ENCODE measurements at regions not wholly inside any gene's neighbourhood (a gene's known extent, or its start where the extent isn't known, plus 50 kb on each side); places are given as distances from the start of the nearest gene placed in this dataset.
"Not testable (repeated sequence)": the region's sequence is repeated elsewhere in the genome, so short reads cannot be mapped to it uniquely, and the experiment has no call there.

DNA sequence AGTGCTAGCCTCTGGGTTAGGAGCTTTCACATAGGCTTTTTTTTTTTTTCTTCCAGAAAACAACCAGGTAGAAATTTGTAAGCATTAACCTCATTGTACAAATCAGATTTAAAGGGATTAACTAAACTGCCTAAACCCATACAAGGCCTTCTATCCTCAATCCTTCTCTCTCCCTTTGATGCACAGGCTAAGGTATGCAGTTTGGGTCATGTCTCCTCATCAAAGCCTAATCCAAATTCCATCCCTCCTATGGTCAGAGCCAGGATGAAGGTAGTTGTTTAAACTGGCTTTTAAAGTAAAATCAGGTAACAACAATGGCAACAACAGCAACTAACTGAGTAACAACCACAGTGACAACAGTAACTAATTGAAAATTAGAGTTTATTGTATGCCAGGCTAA, 115.6 kb upstream of the SOX2 start:
- Histone ChIP-seq H3K27me3 (ENCODE audit: control insufficient read depth, extremely low read depth, insufficient read depth, low read length) (no peaks in the 10 kb centered on the region), H2AFZ (ENCODE audit: control insufficient read depth, low read length) (no peak overlapping the region), H4K20me1 (ENCODE audit: control insufficient read depth, extremely low read depth, insufficient read depth, low read length) (no peaks in the 10 kb centered on the region), H3K4me1 (ENCODE audit: control insufficient read depth, extremely low read depth, insufficient read depth, low read length) (no peaks in the 10 kb centered on the region), H3K9me3 (ENCODE audit: control insufficient read depth, low read depth, low read length) (no peaks in the 10 kb centered on the region), H3K4me2 (ENCODE audit: control insufficient read depth, extremely low read depth, insufficient read depth, low read depth, low read length) (no peak overlapping the region), H3K9ac (ENCODE audit: control insufficient read depth, extremely low read depth, insufficient read depth, low read length) (no peak overlapping the region), H3K9me1 (ENCODE audit: control insufficient read depth, extremely low read depth, insufficient read depth, low read length) (no peaks in the 10 kb centered on the region), H3K27ac (ENCODE audit: control insufficient read depth, insufficient read depth, low read length) (no peak overlapping the region), H3K36me3 (ENCODE audit: control insufficient read depth in 2 of 2, extremely low read depth in 1 of 2, insufficient read depth in 2 of 2, low read length in 2 of 2) (no peaks in the 10 kb centered on the region), H3K4me3 (ENCODE audit: control insufficient read depth in 2 of 3, extremely low read depth in 1 of 3, insufficient read depth in 2 of 3, low read depth in 1 of 3, low read length in 3 of 3) (no peak overlapping the region), H3K79me2 (ENCODE audit: control insufficient read depth, insufficient read depth, low read length) (no peaks in the 10 kb centered on the region)
- TF ChIP-seq EZH2 (IDR thresholded peaks at IDR 0.05; ENCODE audit: low read length), result no peak
- TF ChIP-seq, protein P1, sequence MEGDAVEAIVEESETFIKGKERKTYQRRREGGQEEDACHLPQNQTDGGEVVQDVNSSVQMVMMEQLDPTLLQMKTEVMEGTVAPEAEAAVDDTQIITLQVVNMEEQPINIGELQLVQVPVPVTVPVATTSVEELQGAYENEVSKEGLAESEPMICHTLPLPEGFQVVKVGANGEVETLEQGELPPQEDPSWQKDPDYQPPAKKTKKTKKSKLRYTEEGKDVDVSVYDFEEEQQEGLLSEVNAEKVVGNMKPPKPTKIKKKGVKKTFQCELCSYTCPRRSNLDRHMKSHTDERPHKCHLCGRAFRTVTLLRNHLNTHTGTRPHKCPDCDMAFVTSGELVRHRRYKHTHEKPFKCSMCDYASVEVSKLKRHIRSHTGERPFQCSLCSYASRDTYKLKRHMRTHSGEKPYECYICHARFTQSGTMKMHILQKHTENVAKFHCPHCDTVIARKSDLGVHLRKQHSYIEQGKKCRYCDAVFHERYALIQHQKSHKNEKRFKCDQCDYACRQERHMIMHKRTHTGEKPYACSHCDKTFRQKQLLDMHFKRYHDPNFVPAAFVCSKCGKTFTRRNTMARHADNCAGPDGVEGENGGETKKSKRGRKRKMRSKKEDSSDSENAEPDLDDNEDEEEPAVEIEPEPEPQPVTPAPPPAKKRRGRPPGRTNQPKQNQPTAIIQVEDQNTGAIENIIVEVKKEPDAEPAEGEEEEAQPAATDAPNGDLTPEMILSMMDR (optimal IDR thresholded peaks at IDR 0.05 in 1 of 3, IDR thresholded peaks at IDR 0.05 in 1 of 3, conservative IDR thresholded peaks at IDR 0.05 in 1 of 3; ENCODE audit: extremely low read depth in 1 of 3, insufficient read depth in 2 of 3, low read length in 3 of 3), result no peak
- dilution Hi-C loops (cut with MboI; ENCODE audit: extremely low pct_ligation_motif_present, low sequenced_read_pairs), result no loop called here
- no peak for DNase-seq (ENCODE audit: low read depth, low spot score)
- no peak for FAIRE-seq

DNA sequence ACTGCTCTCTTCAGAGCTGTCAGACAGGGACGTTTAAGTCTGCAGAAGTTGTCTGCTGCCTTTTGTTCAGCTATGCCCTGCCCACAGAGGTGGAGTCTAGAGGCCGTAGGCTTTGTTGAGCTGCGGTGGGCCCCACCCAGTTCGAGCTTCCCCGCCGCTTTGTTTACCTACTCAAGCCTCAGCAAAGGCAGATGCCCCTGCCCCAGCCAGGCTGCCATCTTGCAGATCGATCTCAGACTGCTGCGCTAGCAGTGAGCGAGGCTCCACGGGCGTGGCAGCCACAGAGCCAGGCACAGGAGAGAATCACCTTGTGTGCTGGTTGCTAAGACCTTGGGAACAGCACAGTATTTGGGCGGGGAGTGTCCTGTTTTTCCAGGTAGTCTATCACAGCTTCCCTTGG, 120.8 kb upstream of the SOX2 start:
- H3K36me3 ChIP-seq (ENCODE audit: control insufficient read depth in 2 of 2, extremely low read depth in 1 of 2, insufficient read depth in 2 of 2, low read length in 2 of 2); H3K9me1 ChIP-seq (ENCODE audit: control insufficient read depth, extremely low read depth, insufficient read depth, low read length); H3K27ac ChIP-seq (ENCODE audit: control insufficient read depth, insufficient read depth, low read length); H3K9ac ChIP-seq (ENCODE audit: control insufficient read depth, extremely low read depth, insufficient read depth, low read length); H3K4me1 ChIP-seq (ENCODE audit: control insufficient read depth, extremely low read depth, insufficient read depth, low read length); H2AFZ ChIP-seq (ENCODE audit: control insufficient read depth, low read length); H3K4me3 ChIP-seq (ENCODE audit: control insufficient read depth in 2 of 3, extremely low read depth in 1 of 3, insufficient read depth in 2 of 3, low read depth in 1 of 3, low read length in 3 of 3); dilution Hi-C loops (cut with MboI; ENCODE audit: extremely low pct_ligation_motif_present, low sequenced_read_pairs); H3K27me3 ChIP-seq (ENCODE audit: control insufficient read depth, extremely low read depth, insufficient read depth, low read length); H3K79me2 ChIP-seq (ENCODE audit: control insufficient read depth, insufficient read depth, low read length); DNase-seq (ENCODE audit: low read depth, low spot score); H3K4me2 ChIP-seq (ENCODE audit: control insufficient read depth, extremely low read depth, insufficient read depth, low read depth, low read length); H3K9me3 ChIP-seq (ENCODE audit: control insufficient read depth, low read depth, low read length); FAIRE-seq; H4K20me1 ChIP-seq (ENCODE audit: control insufficient read depth, extremely low read depth, insufficient read depth, low read length): not testable (repeated sequence)

DNA sequence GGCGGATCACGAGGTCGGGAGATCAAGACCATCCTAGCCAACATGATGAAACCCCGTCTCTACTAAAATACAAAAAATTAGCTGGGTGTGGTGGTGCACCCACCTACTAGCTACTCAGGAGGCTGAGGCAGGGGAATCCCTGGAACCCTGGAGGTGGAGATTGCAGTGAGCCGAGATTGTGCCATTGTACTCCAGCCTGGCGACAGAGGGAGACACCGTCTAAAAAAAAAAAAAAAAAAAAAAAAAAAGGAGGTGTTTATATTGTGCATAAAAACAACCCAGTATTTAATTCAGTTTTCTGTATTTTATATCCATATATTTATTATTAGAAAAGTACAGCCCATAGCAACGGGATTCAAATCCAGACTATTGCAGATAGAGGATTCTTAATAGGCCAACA, 129.1 kb upstream of the SOX2 start:
- dilution Hi-C loops (cut with MboI; ENCODE audit: extremely low pct_ligation_motif_present, low sequenced_read_pairs), result no loop called here
- no peaks in the 10 kb centered on the region for H4K20me1 ChIP-seq (ENCODE audit: control insufficient read depth, extremely low read depth, insufficient read depth, low read length)

More for the DNA sequence above, 129.1 kb upstream of the SOX2 start:
- H3K36me3 ChIP-seq (ENCODE audit: control insufficient read depth in 2 of 2, extremely low read depth in 1 of 2, insufficient read depth in 2 of 2, low read length in 2 of 2), result no peaks in the 10 kb centered on the region
- H3K4me2 ChIP-seq (ENCODE audit: control insufficient read depth, extremely low read depth, insufficient read depth, low read depth, low read length), result no peak overlapping the region
- H3K9me3 ChIP-seq (ENCODE audit: control insufficient read depth, low read depth, low read length), result no peaks in the 10 kb centered on the region
- H3K27me3 ChIP-seq (ENCODE audit: control insufficient read depth, extremely low read depth, insufficient read depth, low read length), result no peaks in the 10 kb centered on the region
- FAIRE-seq (no peak), DNase-seq (ENCODE audit: low read depth, low spot score) (no peak)
- no peak overlapping the region for H2AFZ ChIP-seq (ENCODE audit: control insufficient read depth, low read length)
- H3K27ac ChIP-seq (ENCODE audit: control insufficient read depth, insufficient read depth, low read length), result no peak overlapping the region
- H3K79me2 ChIP-seq (ENCODE audit: control insufficient read depth, insufficient read depth, low read length), result no peaks in the 10 kb centered on the region
- no peaks in the 10 kb centered on the region for H3K9me1 ChIP-seq (ENCODE audit: control insufficient read depth, extremely low read depth, insufficient read depth, low read length)
- H3K9ac ChIP-seq (ENCODE audit: control insufficient read depth, extremely low read depth, insufficient read depth, low read length), result no peak overlapping the region
- H3K4me1 ChIP-seq (ENCODE audit: control insufficient read depth, extremely low read depth, insufficient read depth, low read length), result no peaks in the 10 kb centered on the region
- TF ChIP-seq EZH2 (IDR thresholded peaks at IDR 0.05; ENCODE audit: low read length), result no peak
- TF ChIP-seq, protein P1 (optimal IDR thresholded peaks at IDR 0.05 in 1 of 3, IDR thresholded peaks at IDR 0.05 in 1 of 3, conservative IDR thresholded peaks at IDR 0.05 in 1 of 3; ENCODE audit: extremely low read depth in 1 of 3, insufficient read depth in 2 of 3, low read length in 3 of 3), result no peak
- H3K4me3 ChIP-seq (ENCODE audit: control insufficient read depth in 2 of 3, extremely low read depth in 1 of 3, insufficient read depth in 2 of 3, low read depth in 1 of 3, low read length in 3 of 3), result no peak overlapping the region
